Mammary epithelial cell (primary cell): ENCODE measurements at regions not wholly inside any gene's neighbourhood (a gene's known extent, or its start where the extent isn't known, plus 50 kb on each side); places are given as distances from the start of the nearest gene placed in this dataset.

Experiments
- CTCF ChIP-seq, 2 donors: IDR thresholded peaks in 1 of 2; conservative IDR thresholded peaks in 1 of 2; 2 replicates each; pipeline ENCODE4 v1.5.1; 2011 to 2012; ENCODE audit warnings: inconsistent platforms in 2 of 2, low read length in 2 of 2, mild to moderate bottlenecking in 2 of 2, control low read depth in 1 of 2, low read depth in 1 of 2; ENCODE audit not compliant: insufficient read depth in 1 of 2; ENCODE audit errors: extremely low read depth in 1 of 2
- EZH2 ChIP-seq: IDR thresholded peaks from 2 replicates; pipeline ENCODE4 v1.6.1; 2012; ENCODE audit warnings: low read length, inconsistent platforms, borderline replicate concordance

GRCh38 chr3:163033652-163034051, 1537.0 kb downstream of the OTOL1 start:
- TF ChIP-seq CTCF (conservative IDR thresholded peaks at IDR 0.05 in 1 of 2, IDR thresholded peaks at IDR 0.05 in 1 of 2; ENCODE audit: extremely low read depth in 1 of 2, insufficient read depth in 1 of 2, low read depth in 1 of 2, low read length in 2 of 2) (no peak), EZH2 (no peak)
